Erythroblast (primary cell): ENCODE measurements at regions not wholly inside any gene's neighbourhood (a gene's known extent, or its start where the extent isn't known, plus 50 kb on each side); places are given as distances from the start of the nearest gene placed in this dataset.

ENCODE experiments used
- GATA1 ChIP-seq: IDR thresholded peaks from 2 replicates; pipeline ENCODE4 v1.6.1; 2011; ENCODE audit warnings: low read depth, mild to moderate bottlenecking, control low read depth, low read length, moderate library complexity
- POLR2A ChIP-seq: IDR thresholded peaks from 2 replicates; pipeline ENCODE4 v1.6.1; 2011; ENCODE audit warnings: mild to moderate bottlenecking, low read length

- no peak for TF ChIP-seq POLR2A
- no peak for TF ChIP-seq GATA1
These were observed 237.9 kb downstream of the TAF11L14 start for GRCh38 chr5:17872204-17872603.
